SU-DHL-6 (cell line): ENCODE measurements at regions not wholly inside any gene's neighbourhood (a gene's known extent, or its start where the extent isn't known, plus 50 kb on each side); places are given as distances from the start of the nearest gene placed in this dataset.

Source experiments
- EZH2phosphoT487 ChIP-seq: fragments of 200-600 bp; sonication (generic), shearing (Covaris generic); conservative IDR thresholded peaks from 2 replicates; pipeline ENCODE4 v1.6.1; 2018; ENCODE audit warnings: mild to moderate bottlenecking, antibody characterized with exemption, low read length, moderate library complexity, mixed read lengths
- TF ChIP-seq, protein P1 (sequence below): fragments of 200-600 bp; sonication (generic); IDR thresholded peaks from one replicate; pipeline ENCODE4 v1.5.1; 2017; ENCODE audit warnings: antibody characterized with exemption, mild to moderate bottlenecking, low read length, moderate library complexity; ENCODE audit not compliant: insufficient read depth, poor library complexity, severe bottlenecking

GRCh38 chr7:68146983-68147382, 1150.3 kb downstream of the TYW1 start:
- TF ChIP-seq, protein P1, sequence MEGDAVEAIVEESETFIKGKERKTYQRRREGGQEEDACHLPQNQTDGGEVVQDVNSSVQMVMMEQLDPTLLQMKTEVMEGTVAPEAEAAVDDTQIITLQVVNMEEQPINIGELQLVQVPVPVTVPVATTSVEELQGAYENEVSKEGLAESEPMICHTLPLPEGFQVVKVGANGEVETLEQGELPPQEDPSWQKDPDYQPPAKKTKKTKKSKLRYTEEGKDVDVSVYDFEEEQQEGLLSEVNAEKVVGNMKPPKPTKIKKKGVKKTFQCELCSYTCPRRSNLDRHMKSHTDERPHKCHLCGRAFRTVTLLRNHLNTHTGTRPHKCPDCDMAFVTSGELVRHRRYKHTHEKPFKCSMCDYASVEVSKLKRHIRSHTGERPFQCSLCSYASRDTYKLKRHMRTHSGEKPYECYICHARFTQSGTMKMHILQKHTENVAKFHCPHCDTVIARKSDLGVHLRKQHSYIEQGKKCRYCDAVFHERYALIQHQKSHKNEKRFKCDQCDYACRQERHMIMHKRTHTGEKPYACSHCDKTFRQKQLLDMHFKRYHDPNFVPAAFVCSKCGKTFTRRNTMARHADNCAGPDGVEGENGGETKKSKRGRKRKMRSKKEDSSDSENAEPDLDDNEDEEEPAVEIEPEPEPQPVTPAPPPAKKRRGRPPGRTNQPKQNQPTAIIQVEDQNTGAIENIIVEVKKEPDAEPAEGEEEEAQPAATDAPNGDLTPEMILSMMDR, result no peak
- TF ChIP-seq EZH2phosphoT487, result no peak
